ENCODE measurements at regions not wholly inside any gene's neighbourhood (a gene's known extent, or its start where the extent isn't known, plus 50 kb on each side); places are given as distances from the start of the nearest gene placed in this dataset.
"Not testable (repeated sequence)": the region's sequence is repeated elsewhere in the genome, so short reads cannot be mapped to it uniquely, and the experiment has no call there.

DNA sequence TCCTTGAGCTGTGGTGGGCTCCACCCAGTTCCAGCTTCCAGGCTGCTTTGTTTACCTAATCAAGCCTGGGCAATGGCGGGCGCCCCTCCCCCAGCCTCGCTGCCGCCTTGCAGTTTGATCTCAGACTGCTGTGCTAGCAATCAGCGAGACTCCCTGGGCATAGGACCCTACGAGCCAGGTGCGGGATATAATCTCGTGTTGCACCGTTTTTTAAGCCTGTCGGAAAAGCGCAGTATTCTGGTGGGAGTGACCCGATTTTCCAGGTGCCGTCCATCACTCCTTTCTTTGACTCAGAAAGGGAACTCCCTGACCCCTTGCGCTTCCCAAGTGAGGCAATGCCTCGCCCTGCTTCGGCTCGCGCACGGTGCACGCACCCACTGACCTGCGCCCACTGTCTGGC, 133.0 kb upstream of the TCF4 start:
- BruUV-seq (replicated peaks); intact Hi-C loops (cut with micrococcal nuclease); H3K9me1 ChIP-seq (ENCODE audit: control insufficient read depth, insufficient read depth, low read length); H3K27me3 ChIP-seq (ENCODE audit: control insufficient read depth in 2 of 2, insufficient read depth in 2 of 2, low read length in 2 of 2); CTCF ChIA-PET (ENCODE audit: low intra/inter-chr PET ratio); DNase-seq (ENCODE audit: extremely low read depth in 1 of 4, low spot score in 3 of 4); H3K9ac ChIP-seq (ENCODE audit: insufficient read depth in 1 of 2, low read depth in 2 of 2, low read length in 2 of 2); H2AFZ ChIP-seq (ENCODE audit: low read depth, low read length); H3K4me3 ChIP-seq; H3K36me3 ChIP-seq (ENCODE audit: control insufficient read depth, insufficient read depth, low read length); FAIRE-seq; H3K27ac ChIP-seq (ENCODE audit: extremely low read depth, low read depth, low read length); H3K79me2 ChIP-seq (ENCODE audit: control insufficient read depth, insufficient read depth, low read length); in situ Hi-C loops (cut with MboI); H3K4me2 ChIP-seq (ENCODE audit: insufficient read depth, low read length); POLR2A ChIA-PET; H3K4me1 ChIP-seq (replicated peaks in 1 of 2; ENCODE audit: control insufficient read depth in 2 of 2, insufficient read depth in 2 of 2, low read length in 2 of 2); H4K20me1 ChIP-seq (replicated peaks; ENCODE audit: control insufficient read depth, insufficient read depth, low read length); H3K9me3 ChIP-seq (replicated peaks; ENCODE audit: control insufficient read depth, insufficient read depth, low read depth, low read length); ATAC-seq: not testable (repeated sequence)
- 63% methylated on average over 6 of the region's 21 CpGs for WGBS (ENCODE audit: insufficient coverage, low coverage, missing lambda C conversion rate)

DNA sequence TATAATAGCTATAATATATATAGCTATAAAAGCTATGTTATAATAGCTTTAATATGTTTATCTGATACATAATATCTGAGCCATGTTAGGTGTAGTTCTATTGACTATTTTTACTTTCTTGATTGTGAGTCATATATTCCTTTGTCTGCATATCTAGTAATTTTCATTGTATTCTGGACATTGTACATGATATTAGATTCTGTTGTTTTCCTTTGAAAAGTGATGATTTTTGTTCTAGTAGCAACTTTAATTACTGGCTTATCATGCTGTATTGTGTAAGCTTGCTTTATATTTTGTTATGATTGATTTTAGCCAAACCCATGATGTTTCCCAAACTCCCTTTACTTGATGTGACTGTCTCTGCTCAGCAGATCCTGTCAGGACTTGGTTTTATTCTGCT, 125.7 kb upstream of the TCF4 start:
- FAIRE-seq (no peak), ATAC-seq (no peak), DNase-seq (ENCODE audit: extremely low read depth in 1 of 4, low spot score in 3 of 4) (no peak)
- Histone ChIP-seq H3K9me3 (replicated peaks; ENCODE audit: control insufficient read depth, insufficient read depth, low read depth, low read length) (no peaks in the 10 kb centered on the region; the same call in 1 of the 2 replicates), H3K27me3 (ENCODE audit: control insufficient read depth in 2 of 2, insufficient read depth in 2 of 2, low read length in 2 of 2) (no peaks in the 10 kb centered on the region), H3K9ac (ENCODE audit: insufficient read depth in 1 of 2, low read depth in 2 of 2, low read length in 2 of 2) (no peak overlapping the region), H3K4me3 (no peak overlapping the region), H4K20me1 (replicated peaks; ENCODE audit: control insufficient read depth, insufficient read depth, low read length) (no peaks in the 10 kb centered on the region), H3K4me1 (replicated peaks in 1 of 2; ENCODE audit: control insufficient read depth in 2 of 2, insufficient read depth in 2 of 2, low read length in 2 of 2) (no peaks in the 10 kb centered on the region), H3K4me2 (ENCODE audit: insufficient read depth, low read length) (no peak overlapping the region), H3K27ac (ENCODE audit: extremely low read depth, low read depth, low read length) (no peak overlapping the region), H3K79me2 (ENCODE audit: control insufficient read depth, insufficient read depth, low read length) (no peaks in the 10 kb centered on the region), H3K9me1 (ENCODE audit: control insufficient read depth, insufficient read depth, low read length) (no peaks in the 10 kb centered on the region), H3K36me3 (ENCODE audit: control insufficient read depth, insufficient read depth, low read length) (no peaks in the 10 kb centered on the region), H2AFZ (ENCODE audit: low read depth, low read length) (no peak overlapping the region)
- POLR2A ChIA-PET: interaction anchor here (0.5 to 0.9 kb wide), 2 partner anchors 18 to 25 kb away, joined by 3 to 5 read pairs; no protein-coding TSS in a partner anchor
- in situ Hi-C loops (cut with MboI) (no loop called here), intact Hi-C loops (cut with micrococcal nuclease) (no loop called here)
- no TSS peak for BruUV-seq (replicated peaks)
- no peak for TF ChIP-seq ZFX (CRISPR knock-in tag; IDR thresholded peaks at IDR 0.05)
- no peak for TF ChIP-seq ZNF644 (tag; IDR thresholded peaks at IDR 0.05; ENCODE audit: low read depth)
- no peak for TF ChIP-seq C11orf30 (IDR thresholded peaks at IDR 0.05; ENCODE audit: low read depth)
- 0 out of 2 replicates have a peak, but pooled peaks have one; percentile 16 for TF ChIP-seq FOSL1 (tag; conservative IDR thresholded peaks at IDR 0.05)
- no peak for TF ChIP-seq HSF4 (CRISPR knock-in tag; IDR thresholded peaks at IDR 0.05; ENCODE audit: borderline replicate concordance)
- TF ChIP-seq CBX1 (IDR thresholded peaks at IDR 0.05; ENCODE audit: low read depth): no peak
- TF ChIP-seq TCFL5 (CRISPR knock-in tag; conservative IDR thresholded peaks at IDR 0.05): no peak
- CTCF ChIA-PET (ENCODE audit: low intra/inter-chr PET ratio): no interaction called here
